GM19099 (cell line): ENCODE measurements at regions not wholly inside any gene's neighbourhood (a gene's known extent, or its start where the extent isn't known, plus 50 kb on each side); places are given as distances from the start of the nearest gene placed in this dataset.

Experiments used
- POLR2A ChIP-seq: IDR thresholded peaks from 3 replicates; pipeline ENCODE4 v1.6.1; 2011; ENCODE audit warnings: low read depth; ENCODE audit not compliant: insufficient read length; ENCODE audit errors: extremely low read depth

GRCh38 chr4:152106113-152106763, 345.4 kb upstream of the GATB start:
- no peak for TF ChIP-seq POLR2A

GRCh38 chr4:152104901-152105357, 344.1 kb upstream of the GATB start:
- TF ChIP-seq POLR2A, result no peak

- no peak for TF ChIP-seq POLR2A
These were observed 343.5 kb upstream of the GATB start for GRCh38 chr4:152104356-152104755.

- no peak for TF ChIP-seq POLR2A
These were observed 342.5 kb upstream of the GATB start for GRCh38 chr4:152103181-152103901.

- no peak for TF ChIP-seq POLR2A
These were observed 341.7 kb upstream of the GATB start for GRCh38 chr4:152102436-152103000.

GRCh38 chr4:152101556-152102435, 341.0 kb upstream of the GATB start:
- no peak for TF ChIP-seq POLR2A

GRCh38 chr4:152100379-152101201, 339.8 kb upstream of the GATB start:
- TF ChIP-seq POLR2A, result no peak

GRCh38 chr4:152099981-152100378, 339.2 kb upstream of the GATB start:
- TF ChIP-seq POLR2A, result no peak

- no peak for TF ChIP-seq POLR2A
These were observed 338.7 kb upstream of the GATB start for GRCh38 chr4:152099555-152099954.

- no peak for TF ChIP-seq POLR2A
These were observed 338.2 kb upstream of the GATB start for GRCh38 chr4:152099061-152099425.

GRCh38 chr4:152098365-152099060, 337.7 kb upstream of the GATB start:
- no peak for TF ChIP-seq POLR2A

- no peak for TF ChIP-seq POLR2A
These were observed 336.6 kb upstream of the GATB start for GRCh38 chr4:152097371-152097770.

GRCh38 chr4:152095701-152096070, 334.9 kb upstream of the GATB start:
- no peak for TF ChIP-seq POLR2A
